ENCODE measurements at regions not wholly inside any gene's neighbourhood (a gene's known extent, or its start where the extent isn't known, plus 50 kb on each side); places are given as distances from the start of the nearest gene placed in this dataset.

GRCh38 chr13:72153272-72153671 lies 286.3 kb upstream of the DACH1 start:
- no peak for FAIRE-seq

GRCh38 chr13:72151241-72151640 lies 284.2 kb upstream of the DACH1 start:
- FAIRE-seq, result no peak

- no peak for FAIRE-seq
Observed at GRCh38 chr13:72150502-72150901, 283.5 kb upstream of the DACH1 start.

- no peak for FAIRE-seq
Observed at GRCh38 chr13:72149701-72150100, 282.7 kb upstream of the DACH1 start.

- FAIRE-seq, result no peak
Observed at GRCh38 chr13:72146816-72147215, 279.8 kb upstream of the DACH1 start.

- no peak for FAIRE-seq
Observed at GRCh38 chr13:72145383-72145782, 278.4 kb upstream of the DACH1 start.

GRCh38 chr13:72144636-72145035 lies 277.6 kb upstream of the DACH1 start:
- no peak for FAIRE-seq

- FAIRE-seq, result no peak
Observed at GRCh38 chr13:72141855-72142519, 275.0 kb upstream of the DACH1 start.

- FAIRE-seq, result no peak
Observed at GRCh38 chr13:72139192-72139591, 272.2 kb upstream of the DACH1 start.

GRCh38 chr13:72132075-72132474 lies 265.1 kb upstream of the DACH1 start:
- FAIRE-seq, result no peak

GRCh38 chr13:72129117-72129516 lies 262.1 kb upstream of the DACH1 start:
- FAIRE-seq, result no peak

GRCh38 chr13:72127031-72127430 lies 260.0 kb upstream of the DACH1 start:
- FAIRE-seq, result no peak

GRCh38 chr13:72126424-72126823 lies 259.4 kb upstream of the DACH1 start:
- FAIRE-seq, result no peak

- FAIRE-seq, result no peak
Observed at GRCh38 chr13:72125561-72125960, 258.6 kb upstream of the DACH1 start.

- no peak for FAIRE-seq
Observed at GRCh38 chr13:72122661-72123255, 255.8 kb upstream of the DACH1 start.

GRCh38 chr13:72121466-72121865 lies 254.5 kb upstream of the DACH1 start:
- no peak for FAIRE-seq

- no peak for FAIRE-seq
Observed at GRCh38 chr13:72120632-72121031, 253.6 kb upstream of the DACH1 start.

- no peak for FAIRE-seq
Observed at GRCh38 chr13:72113931-72114330, 246.9 kb upstream of the DACH1 start.

- FAIRE-seq, result no peak
Observed at GRCh38 chr13:72113076-72113475, 246.1 kb upstream of the DACH1 start.

- no peak for FAIRE-seq
Observed at GRCh38 chr13:72112216-72112615, 245.2 kb upstream of the DACH1 start.

GRCh38 chr13:72109863-72110262 lies 242.9 kb upstream of the DACH1 start:
- FAIRE-seq, result no peak

- no peak for FAIRE-seq
Observed at GRCh38 chr13:72104656-72105180, 237.7 kb upstream of the DACH1 start.

GRCh38 chr13:72101768-72102400 lies 234.9 kb upstream of the DACH1 start:
- no peak for FAIRE-seq

GRCh38 chr13:72100339-72100738 lies 233.3 kb upstream of the DACH1 start:
- FAIRE-seq, result no peak

Data from A204.1 (cell line).